Vagina (tissue), 2 donors: ENCODE measurements at regions not wholly inside any gene's neighbourhood (a gene's known extent, or its start where the extent isn't known, plus 50 kb on each side); places are given as distances from the start of the nearest gene placed in this dataset.

ENCODE experiments used
- POLR2A ChIP-seq, 2 donors: fragments of 450-650 bp; IDR thresholded peaks; one replicate each; pipeline ENCODE4 v1.6.1; 2017; ENCODE audit warnings: antibody characterized with exemption in 2 of 2, mild to moderate bottlenecking in 2 of 2, moderate library complexity in 2 of 2
- POLR2AphosphoS5 ChIP-seq, 2 donors: sonication (generic); formaldehyde crosslinking; IDR thresholded peaks; one replicate each; pipeline ENCODE4 v1.9.0; 2017; ENCODE audit warnings: antibody characterized with exemption in 2 of 2, mild to moderate bottlenecking in 2 of 2, low read depth in 1 of 2; ENCODE audit not compliant: insufficient read depth in 1 of 2
- TF ChIP-seq, protein P1 (sequence below), 3 experiments: fragments of 450-650 bp in 2 of 3; fragments of 200-600 bp in 1 of 3; sonication (generic) in 1 of 3; IDR thresholded peaks; one replicate each; pipeline ENCODE4 v1.5.1; 2017 to 2019; ENCODE audit warnings: antibody characterized with exemption in 3 of 3, mild to moderate bottlenecking in 2 of 3, moderate library complexity in 2 of 3

DNA sequence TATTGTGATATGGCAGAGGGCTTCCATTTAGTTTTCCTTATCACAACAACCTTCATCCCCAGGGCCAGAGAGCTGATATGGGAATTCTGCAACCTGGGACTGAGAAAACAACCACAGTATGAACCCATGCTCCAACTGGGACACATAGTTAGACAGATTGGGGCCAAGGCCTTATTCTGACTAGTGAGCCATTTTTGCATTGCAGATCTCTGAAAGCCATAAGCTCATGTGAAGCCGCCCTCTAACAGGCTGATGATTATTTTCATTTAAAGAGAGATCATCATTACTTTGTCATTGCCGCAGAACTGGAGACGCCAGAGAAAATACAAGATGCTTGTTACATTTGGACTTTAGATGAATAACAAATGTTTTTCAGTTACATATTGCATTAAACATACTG, 791.7 kb upstream of the POM121L12 start:
- TF ChIP-seq, protein P1, sequence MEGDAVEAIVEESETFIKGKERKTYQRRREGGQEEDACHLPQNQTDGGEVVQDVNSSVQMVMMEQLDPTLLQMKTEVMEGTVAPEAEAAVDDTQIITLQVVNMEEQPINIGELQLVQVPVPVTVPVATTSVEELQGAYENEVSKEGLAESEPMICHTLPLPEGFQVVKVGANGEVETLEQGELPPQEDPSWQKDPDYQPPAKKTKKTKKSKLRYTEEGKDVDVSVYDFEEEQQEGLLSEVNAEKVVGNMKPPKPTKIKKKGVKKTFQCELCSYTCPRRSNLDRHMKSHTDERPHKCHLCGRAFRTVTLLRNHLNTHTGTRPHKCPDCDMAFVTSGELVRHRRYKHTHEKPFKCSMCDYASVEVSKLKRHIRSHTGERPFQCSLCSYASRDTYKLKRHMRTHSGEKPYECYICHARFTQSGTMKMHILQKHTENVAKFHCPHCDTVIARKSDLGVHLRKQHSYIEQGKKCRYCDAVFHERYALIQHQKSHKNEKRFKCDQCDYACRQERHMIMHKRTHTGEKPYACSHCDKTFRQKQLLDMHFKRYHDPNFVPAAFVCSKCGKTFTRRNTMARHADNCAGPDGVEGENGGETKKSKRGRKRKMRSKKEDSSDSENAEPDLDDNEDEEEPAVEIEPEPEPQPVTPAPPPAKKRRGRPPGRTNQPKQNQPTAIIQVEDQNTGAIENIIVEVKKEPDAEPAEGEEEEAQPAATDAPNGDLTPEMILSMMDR (IDR thresholded peaks at IDR 0.05), result no peak
- TF ChIP-seq POLR2A (IDR thresholded peaks at IDR 0.05), result no peak
- TF ChIP-seq POLR2AphosphoS5 (IDR thresholded peaks at IDR 0.05; ENCODE audit: insufficient read depth in 1 of 2, low read depth in 1 of 2), result no peak
